MCF 10A (cell line): ENCODE measurements at regions not wholly inside any gene's neighbourhood (a gene's known extent, or its start where the extent isn't known, plus 50 kb on each side); places are given as distances from the start of the nearest gene placed in this dataset.
A peak's percentile ranks its signal among the peaks of the same experiment; 100 is the strongest.

Experiments
- BruUV-seq: library from RNA; stranded (reverse); fragments of 400-500 nt; replicated peaks from 2 replicates; lab custom pipeline; 2021; lab: Mats Ljungman, UMichigan
- CTCF ChIA-PET: fragments of 300-600 bp; sonication (Branson Sonifier 250); formaldehyde crosslinking; extraction: SDS; loops from one replicate; lab custom pipeline; 2021; ENCODE audit warnings: antibody characterized with exemption, inconsistent platforms; lab: Yijun Ruan, JAX
- POLR2A ChIA-PET: fragments of 300-600, 350-650 bp; sonication (Branson Sonifier 250); formaldehyde crosslinking; extraction: SDS; loops from one replicate; lab custom pipeline; 2020; ENCODE audit warnings: antibody characterized with exemption, inconsistent platforms; lab: Yijun Ruan, JAX
- DNase-seq: peaks from one replicate; pipeline ENCODE4 v3.0.0-alpha.2; 2018; ENCODE audit not compliant: unreplicated experiment
- H3K27ac Mint-ChIP-seq: one replicate; pipeline ENCODE4 v1.8.0; 2022; ENCODE audit warnings: mild to moderate bottlenecking, low read depth, mixed read lengths; ENCODE audit not compliant: unreplicated experiment
- H3K27me3 Mint-ChIP-seq: one replicate; pipeline ENCODE4 v1.8.0; 2022; ENCODE audit warnings: mixed read lengths; ENCODE audit not compliant: insufficient read depth, unreplicated experiment
- H3K36me3 Mint-ChIP-seq: one replicate; pipeline ENCODE4 v1.8.0; 2022; ENCODE audit warnings: mild to moderate bottlenecking, moderate library complexity, mixed read lengths; ENCODE audit not compliant: insufficient read depth, unreplicated experiment
- H3K4me1 Mint-ChIP-seq: one replicate; pipeline ENCODE4 v1.8.0; 2022; ENCODE audit warnings: mixed read lengths; ENCODE audit not compliant: insufficient read depth, unreplicated experiment
- H3K4me3 Mint-ChIP-seq: one replicate; pipeline ENCODE4 v1.8.0; 2022; ENCODE audit warnings: mild to moderate bottlenecking, moderate library complexity, mixed read lengths; ENCODE audit not compliant: unreplicated experiment
- H3K9me3 Mint-ChIP-seq: one replicate; pipeline ENCODE4 v1.8.0; 2022; ENCODE audit warnings: mixed read lengths; ENCODE audit not compliant: unreplicated experiment
- CTCF ChIP-seq: fragments of 200-600 bp; IDR thresholded peaks from one replicate; pipeline ENCODE4 v1.8.0; 2022; ENCODE audit warnings: antibody characterized with exemption, mild to moderate bottlenecking; ENCODE audit not compliant: unreplicated experiment
- intact Hi-C: fragments of 100-400 bp; cut with micrococcal nuclease; formaldehyde crosslinking; loops from 2 replicates; pipeline ENCODE4 v1.14.1; 2022

- Mint-ChIP-seq H3K4me1 (no peaks in the 10 kb centered on the region), H3K36me3 (no peaks in the 10 kb centered on the region), H3K27me3 (no peaks in the 10 kb centered on the region), H3K9me3 (no peaks in the 10 kb centered on the region), H3K4me3 (no peak overlapping the region), H3K27ac (no peak overlapping the region)
- ChIA-PET CTCF (interaction anchor here (0.7 kb wide), 2 partner anchors 148 to 1347 kb away, joined by 3 read pairs; no protein-coding TSS in a partner anchor), POLR2A (no interaction called here)
- no peak for DNase-seq
- no TSS peak for BruUV-seq
- intact Hi-C loops = no loop called here
- no peak for TF ChIP-seq CTCF
Observed at GRCh38 chr5:8213701-8214240, 344.8 kb downstream of the MTRR start.

- no peaks in the 10 kb centered on the region for H3K4me1 Mint-ChIP-seq
- H3K27ac Mint-ChIP-seq = peak overlapping the region; percentile 61
- ChIA-PET POLR2A (no interaction called here), CTCF (no interaction called here)
- no peaks in the 10 kb centered on the region for H3K36me3 Mint-ChIP-seq
- H3K9me3 Mint-ChIP-seq = peaks cover 8% of the 10 kb centered on the region
- no peak for TF ChIP-seq CTCF
- no peaks in the 10 kb centered on the region for H3K27me3 Mint-ChIP-seq
- H3K4me3 Mint-ChIP-seq = no peak overlapping the region
- intact Hi-C loops = no loop called here
- no peak for DNase-seq
- no TSS peak for BruUV-seq
Observed at GRCh38 chr5:8216921-8217320, 348.0 kb downstream of the MTRR start.

- POLR2A ChIA-PET = no interaction called here
- DNase-seq = no peak
- BruUV-seq = no TSS peak
- H3K4me1 Mint-ChIP-seq = peaks cover 6% of the 10 kb centered on the region
- no peak overlapping the region for H3K27ac Mint-ChIP-seq
- H3K4me3 Mint-ChIP-seq = no peak overlapping the region
- H3K27me3 Mint-ChIP-seq = no peaks in the 10 kb centered on the region
- no peaks in the 10 kb centered on the region for H3K36me3 Mint-ChIP-seq
- CTCF ChIA-PET = no interaction called here
- intact Hi-C loops = no loop called here
- peaks cover 21% of the 10 kb centered on the region for H3K9me3 Mint-ChIP-seq
- TF ChIP-seq CTCF = no peak
Observed at GRCh38 chr5:8226148-8226547, 357.2 kb downstream of the MTRR start.

GRCh38 chr5:8227112-8227511 lies 358.2 kb downstream of the MTRR start:
- Mint-ChIP-seq H3K36me3 (no peaks in the 10 kb centered on the region), H3K9me3 (peaks cover 17% of the 10 kb centered on the region), H3K4me1 (peaks cover 6% of the 10 kb centered on the region), H3K4me3 (no peak overlapping the region), H3K27ac (no peak overlapping the region), H3K27me3 (peaks cover 5% of the 10 kb centered on the region)
- no TSS peak for BruUV-seq
- intact Hi-C loops = no loop called here
- CTCF ChIA-PET = no interaction called here
- no peak for DNase-seq
- no peak for TF ChIP-seq CTCF
- POLR2A ChIA-PET = no interaction called here
